ENCODE measurements at regions not wholly inside any gene's neighbourhood (a gene's known extent, or its start where the extent isn't known, plus 50 kb on each side); places are given as distances from the start of the nearest gene placed in this dataset.
A peak's percentile ranks its signal among the peaks of the same experiment; 100 is the strongest.

DNA sequence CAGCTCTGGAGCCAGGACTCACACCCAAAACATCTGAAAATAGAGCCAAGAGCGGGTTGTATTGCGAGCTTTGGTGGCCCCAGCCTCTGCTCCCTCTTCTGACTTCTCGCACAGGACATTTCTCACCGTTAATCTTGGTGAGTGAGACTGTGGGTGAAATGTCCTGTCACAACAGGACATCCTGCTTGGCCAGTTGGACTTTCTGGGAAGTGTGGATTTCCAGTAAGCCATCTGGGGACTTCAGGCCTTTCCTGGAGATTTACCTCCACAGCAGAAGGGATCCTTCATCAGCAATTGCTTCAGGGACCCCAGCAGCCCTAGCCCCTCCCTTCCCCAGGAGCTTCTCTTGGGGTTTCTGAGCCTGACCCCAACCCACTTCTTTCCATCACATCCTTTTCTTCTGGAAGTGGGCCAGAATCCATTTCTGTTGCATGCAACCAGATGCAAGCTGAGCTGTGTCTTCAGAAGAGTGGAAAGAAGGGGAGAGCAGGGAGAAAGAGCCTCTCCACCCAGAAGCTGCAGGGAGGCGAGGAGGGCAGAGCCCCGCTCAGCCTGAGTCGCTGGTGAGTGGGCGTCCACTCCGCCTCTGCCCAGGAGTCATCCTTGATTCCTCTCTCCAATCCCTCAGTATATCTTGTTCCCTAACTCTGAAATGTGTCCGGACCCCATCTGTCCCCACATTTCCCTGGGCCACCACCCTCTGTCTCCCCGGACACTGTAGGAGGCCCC is 50.3 kb upstream of the GADD45G start:
- H3K9me3 ChIP-seq (ENCODE audit: control insufficient read depth, low read length) = no peaks in the 10 kb centered on the region
- no peaks in the 10 kb centered on the region for H3K27me3 ChIP-seq (ENCODE audit: control insufficient read depth, insufficient read depth)
- ATAC-seq = no peak
- no peak for DNase-seq
- no peak overlapping the region for H3K27ac ChIP-seq (ENCODE audit: low read length)
- intact Hi-C loops (cut with DNase I) = no loop called here
- no peak overlapping the region for H3K4me3 ChIP-seq (ENCODE audit: low read length)
- no peaks in the 10 kb centered on the region for H3K4me1 ChIP-seq (ENCODE audit: control insufficient read depth, insufficient read depth, low read length)
- 80% methylated on average over 11 of the region's 11 CpGs for WGBS

GRCh38 chr9:89553451-89554010 is 51.3 kb upstream of the GADD45G start:
- Histone ChIP-seq H3K27me3 (ENCODE audit: control insufficient read depth, insufficient read depth) (no peaks in the 10 kb centered on the region), H3K4me3 (ENCODE audit: low read length) (no peak overlapping the region), H3K9me3 (ENCODE audit: control insufficient read depth, low read length) (no peaks in the 10 kb centered on the region), H3K4me1 (ENCODE audit: control insufficient read depth, insufficient read depth, low read length) (no peaks in the 10 kb centered on the region), H3K27ac (ENCODE audit: low read length) (no peak overlapping the region)
- ATAC-seq = no peak
- intact Hi-C loops (cut with DNase I) = no loop called here
- 88% methylated on average over 6 of the region's 6 CpGs for whole genome bisulfite sequencing
- DNase-seq = no peak

- no peak overlapping the region for H3K27ac ChIP-seq (ENCODE audit: low read length)
- ATAC-seq (no peak), DNase-seq (no peak)
- no peak overlapping the region for H3K4me3 ChIP-seq (ENCODE audit: low read length)
- intact Hi-C loops (cut with DNase I) = no loop called here
- WGBS = 72% methylated on average over 9 of the region's 9 CpGs
- no peaks in the 10 kb centered on the region for H3K9me3 ChIP-seq (ENCODE audit: control insufficient read depth, low read length)
- no peaks in the 10 kb centered on the region for H3K27me3 ChIP-seq (ENCODE audit: control insufficient read depth, insufficient read depth)
- no peaks in the 10 kb centered on the region for H3K4me1 ChIP-seq (ENCODE audit: control insufficient read depth, insufficient read depth, low read length)
These were observed 52.5 kb upstream of the SEMA4D start for GRCh38 chr9:89550346-89550927.

- 24% methylated on average over 5 of the region's 5 CpGs for WGBS
- no peaks in the 10 kb centered on the region for H3K4me1 ChIP-seq (ENCODE audit: control insufficient read depth, insufficient read depth, low read length)
- no peaks in the 10 kb centered on the region for H3K27me3 ChIP-seq (ENCODE audit: control insufficient read depth, insufficient read depth)
- ATAC-seq (peak; percentile 89 to 95), DNase-seq (peak; percentile 76 to 91 (median 91))
- no peaks in the 10 kb centered on the region for H3K9me3 ChIP-seq (ENCODE audit: control insufficient read depth, low read length)
- H3K4me3 ChIP-seq (ENCODE audit: low read length) = no peak overlapping the region
- intact Hi-C loops (cut with DNase I) = loop anchor here (10.0 kb wide), 3 partner anchors 134 to 224 kb away; no protein-coding TSS in a partner anchor
- H3K27ac ChIP-seq (ENCODE audit: low read length) = no peak overlapping the region
These were observed 51.2 kb upstream of the SEMA4D start for GRCh38 chr9:89549031-89549644.

GRCh38 chr9:89548071-89548638 is 50.2 kb upstream of the SEMA4D start:
- Histone ChIP-seq H3K27me3 (ENCODE audit: control insufficient read depth, insufficient read depth) (no peaks in the 10 kb centered on the region), H3K27ac (ENCODE audit: low read length) (no peak overlapping the region), H3K9me3 (ENCODE audit: control insufficient read depth, low read length) (no peaks in the 10 kb centered on the region), H3K4me3 (ENCODE audit: low read length) (no peak overlapping the region), H3K4me1 (ENCODE audit: control insufficient read depth, insufficient read depth, low read length) (no peaks in the 10 kb centered on the region)
- 84% methylated on average over 9 of the region's 9 CpGs for WGBS
- no peak for DNase-seq
- intact Hi-C loops (cut with DNase I) = loop anchor here (10.0 kb wide), 3 partner anchors 133 to 223 kb away; no protein-coding TSS in a partner anchor
- no peak for ATAC-seq
